H1 (cell line): ENCODE measurements at regions not wholly inside any gene's neighbourhood (a gene's known extent, or its start where the extent isn't known, plus 50 kb on each side); places are given as distances from the start of the nearest gene placed in this dataset.
A peak's percentile ranks its signal among the peaks of the same experiment; 100 is the strongest.

Experiments
- CTCF ChIA-PET: fragments of 300-600 bp; sonication (Branson Sonifier 250); formaldehyde crosslinking; loops from one replicate; lab custom pipeline; 2021; ENCODE audit not compliant: partially characterized antibody; lab: Charles Lee
- POLR2A ChIA-PET: fragments of 300-600 bp; sonication (Branson Sonifier 250); formaldehyde crosslinking; loops from one replicate; lab custom pipeline; 2021; ENCODE audit warnings: inconsistent platforms; ENCODE audit not compliant: partially characterized antibody; lab: Charles Lee
- DNase-seq, 2 experiments: peaks; one replicate each; pipeline versions ENCODE4 v3.0.0 to v3.0.0-alpha.2; 2010 to 2022; ENCODE audit warnings: low spot score in 2 of 2, low read depth in 1 of 2, mixed read lengths in 1 of 2
- FAIRE-seq: peaks from 2 replicates; lab custom pipeline; 2011; peaks lifted over from hg19 to GRCh38; lab: Jason Lieb, UNC
- H2AFZ ChIP-seq: 2 replicates; pipeline ENCODE4 v1.8.1; 2012; ENCODE audit warnings: low read length, inconsistent platforms
- H2AK5ac ChIP-seq: 2 replicates; pipeline ENCODE4 v1.6.1; 2013; ENCODE audit warnings: low read depth, low read length
- H2BK120ac ChIP-seq: replicated peaks from 2 replicates; pipeline ENCODE3; 2013; ENCODE audit warnings: low read depth, low read length, inconsistent platforms
- H2BK12ac ChIP-seq: 2 replicates; pipeline ENCODE4 v1.6.1; 2013; ENCODE audit warnings: low read depth, low read length
- H2BK15ac ChIP-seq: 2 replicates; pipeline ENCODE4 v1.6.1; 2013; ENCODE audit warnings: low read length
- H2BK20ac ChIP-seq: 2 replicates; pipeline ENCODE4 v1.6.1; 2013; ENCODE audit warnings: low read length
- H2BK5ac ChIP-seq: 2 replicates; pipeline ENCODE4 v1.6.1; 2013; ENCODE audit warnings: low read depth, low read length
- H3K14ac ChIP-seq: 2 replicates; pipeline ENCODE4 v1.6.1; 2013; ENCODE audit warnings: inconsistent platforms; ENCODE audit not compliant: insufficient read length
- H3K18ac ChIP-seq: 2 replicates; pipeline ENCODE4 v1.6.1; 2013; ENCODE audit warnings: low read length; ENCODE audit errors: extremely low read depth
- H3K23ac ChIP-seq: 2 replicates; pipeline ENCODE4 v1.6.1; 2013; ENCODE audit warnings: inconsistent platforms; ENCODE audit not compliant: insufficient read length
- H3K23me2 ChIP-seq: 2 replicates; pipeline ENCODE4 v1.6.1; 2013; ENCODE audit warnings: low read depth, low read length
- H3K27ac ChIP-seq: 2 replicates; pipeline ENCODE4 v1.6.1; 2011; ENCODE audit warnings: low read depth, low read length, inconsistent platforms
- H3K27me3 ChIP-seq, 4 experiments: replicated peaks in 1 of 4; 1 replicate in 1 of 4; 2 replicates in 3 of 4; pipeline versions ENCODE4 v1.6.1 to v1.8.1; 2011 to 2013; ENCODE audit warnings: low read length in 3 of 4, mild to moderate bottlenecking in 3 of 4, inconsistent platforms in 2 of 4, mixed read lengths in 2 of 4, moderate library complexity in 1 of 4; ENCODE audit not compliant: control insufficient read depth in 3 of 4, insufficient read depth in 3 of 4; ENCODE audit errors: extremely low read depth in 1 of 4
- H3K36me3 ChIP-seq, 4 experiments: 2 replicates each; pipeline versions ENCODE4 v1.6.1 to v1.8.1; 2011 to 2013; ENCODE audit warnings: mild to moderate bottlenecking in 4 of 4, low read length in 3 of 4, moderate library complexity in 2 of 4, control low read depth in 1 of 4, inconsistent platforms in 1 of 4; ENCODE audit not compliant: insufficient read depth in 4 of 4, control insufficient read depth in 2 of 4
- H3K4ac ChIP-seq: replicated peaks from 2 replicates; pipeline ENCODE3; 2013; ENCODE audit warnings: low read length, low read depth, mixed read lengths, inconsistent platforms; ENCODE audit not compliant: insufficient read length
- H3K4me1 ChIP-seq, 4 experiments: replicated peaks in 1 of 4; 1 replicate in 1 of 4; 2 replicates in 3 of 4; pipeline versions ENCODE4 v1.6.1 to v1.8.1; 2011 to 2013; ENCODE audit warnings: low read length in 3 of 4, inconsistent platforms in 2 of 4, mixed read lengths in 1 of 4; ENCODE audit not compliant: insufficient read depth in 4 of 4, control insufficient read depth in 3 of 4
- H3K4me2 ChIP-seq, 2 experiments: 2 replicates each; pipeline versions ENCODE4 v1.6.1 to v1.8.1; 2011 to 2013; ENCODE audit warnings: low read depth in 2 of 2, low read length in 2 of 2, control low read depth in 1 of 2, inconsistent platforms in 1 of 2, mild to moderate bottlenecking in 1 of 2; ENCODE audit not compliant: insufficient read depth in 1 of 2
- H3K4me3 ChIP-seq, 4 experiments: fragments of 200-600, 300-600 bp in 1 of 4; sonication (generic), shearing (Covaris generic), sonication (Bioruptor Twin) in 1 of 4; 2 replicates each; pipeline versions ENCODE4 v1.5.1 to v1.8.1; 2011 to 2016; ENCODE audit warnings: low read length in 4 of 4, low read depth in 3 of 4, control low read depth in 2 of 4, inconsistent platforms in 2 of 4, mild to moderate bottlenecking in 2 of 4, mixed read lengths in 1 of 4, moderate library complexity in 1 of 4; ENCODE audit not compliant: insufficient read depth in 2 of 4; ENCODE audit errors: extremely low read depth in 1 of 4
- H3K56ac ChIP-seq: replicated peaks from 2 replicates; pipeline ENCODE3; 2013; ENCODE audit warnings: low read depth, mild to moderate bottlenecking, mixed read lengths, low read length, inconsistent platforms; ENCODE audit not compliant: insufficient read length
- H3K79me1 ChIP-seq: 2 replicates; pipeline ENCODE4 v1.6.1; 2013; ENCODE audit warnings: low read depth, low read length, control low read depth
- H3K79me2 ChIP-seq, 2 experiments: 2 replicates each; pipeline versions ENCODE4 v1.6.1 to v1.8.1; 2012 to 2013; ENCODE audit warnings: low read length in 2 of 2, mild to moderate bottlenecking in 2 of 2, inconsistent platforms in 1 of 2; ENCODE audit not compliant: insufficient read depth in 2 of 2, control insufficient read depth in 1 of 2
- H3K9ac ChIP-seq, 4 experiments: replicated peaks in 1 of 4; 1 replicate in 1 of 4; 2 replicates in 3 of 4; pipeline versions ENCODE4 v1.6.1 to v1.8.1; 2011 to 2013; ENCODE audit warnings: low read depth in 3 of 4, low read length in 3 of 4, control low read depth in 2 of 4, mild to moderate bottlenecking in 2 of 4, moderate library complexity in 2 of 4, inconsistent platforms in 1 of 4; ENCODE audit errors: extremely low read depth in 1 of 4
- H3K9me3 ChIP-seq, 2 experiments: 2 replicates each; pipeline versions ENCODE4 v1.6.1 to v1.8.1; 2012 to 2013; ENCODE audit warnings: mild to moderate bottlenecking in 2 of 2, moderate library complexity in 2 of 2, control low read depth in 1 of 2, inconsistent platforms in 1 of 2, low read depth in 1 of 2, low read length in 1 of 2, mixed read lengths in 1 of 2; ENCODE audit not compliant: insufficient read depth in 2 of 2
- H4K20me1 ChIP-seq, 2 experiments: replicated peaks in 1 of 2; 2 replicates each; pipeline versions ENCODE3 to v1.8.1; 2011 to 2013; ENCODE audit warnings: inconsistent platforms in 2 of 2, low read length in 2 of 2, mild to moderate bottlenecking in 1 of 2; ENCODE audit not compliant: insufficient read depth in 2 of 2, control insufficient read depth in 1 of 2
- H4K5ac ChIP-seq: 2 replicates; pipeline ENCODE4 v1.6.1; 2013; ENCODE audit warnings: low read length, low read depth, mixed read lengths, inconsistent platforms; ENCODE audit not compliant: insufficient read length
- H4K8ac ChIP-seq: 2 replicates; pipeline ENCODE4 v1.8.0; 2013; ENCODE audit warnings: mild to moderate bottlenecking, moderate library complexity, low read length, inconsistent platforms; ENCODE audit not compliant: insufficient read depth; ENCODE audit errors: extremely low read depth
- H4K91ac ChIP-seq: replicated peaks from 2 replicates; pipeline ENCODE3; 2013; ENCODE audit warnings: low read length, mixed read lengths, inconsistent platforms; ENCODE audit not compliant: insufficient read length
- JUND ChIP-seq: IDR thresholded peaks from 2 replicates; pipeline ENCODE4 v1.6.1; 2011; ENCODE audit warnings: mild to moderate bottlenecking, improper control_type of control experiment, low read length
- KDM1A ChIP-seq: fragments of 200-600, 300-600 bp; sonication (generic); IDR thresholded peaks from 2 replicates; pipeline ENCODE4 v1.7.1; 2016; ENCODE audit warnings: mild to moderate bottlenecking, low read length, borderline replicate concordance
- POU5F1 ChIP-seq: IDR thresholded peaks from 2 replicates; pipeline ENCODE4 v1.6.1; 2011; ENCODE audit warnings: low read depth, mild to moderate bottlenecking, low read length, moderate library complexity
- RFX5 ChIP-seq: IDR thresholded peaks from 2 replicates; pipeline ENCODE4 v1.6.1; 2011; ENCODE audit warnings: low read depth, low read length, improper control_type of control experiment, borderline replicate concordance
- SP1 ChIP-seq: IDR thresholded peaks from 2 replicates; pipeline ENCODE4 v1.6.1; 2011; ENCODE audit warnings: low read depth, low read length
- TBP ChIP-seq: IDR thresholded peaks from 2 replicates; pipeline ENCODE4 v1.6.1; 2011; ENCODE audit warnings: low read depth, low read length, improper control_type of control experiment
- TEAD4 ChIP-seq: IDR thresholded peaks from 2 replicates; pipeline ENCODE4 v1.6.1; 2012; ENCODE audit warnings: low read depth, low read length, inconsistent platforms, mixed read lengths
- whole genome bisulfite sequencing, 2 experiments: shearing (Covaris generic) in 1 of 2; methylation state at CpG; one replicate each; pipeline versions ENCODE4 v1.1.6 to v1.1.7; 2013 to 2015; ENCODE audit warnings: low lambda C conversion rate in 2 of 2, mixed read lengths in 2 of 2, inconsistent platforms in 1 of 2, low coverage in 1 of 2, missing lambda C conversion rate in 1 of 2; ENCODE audit not compliant: insufficient replicate concordance in 2 of 2, insufficient coverage in 1 of 2, insufficient read length in 1 of 2; ENCODE audit errors: extremely low coverage in 1 of 2, missing lambda C conversion rate in 1 of 2; 5-methylcytosine and 5-hydroxymethylcytosine counted together
- TF ChIP-seq, protein P1 (sequence below), 3 experiments: IDR thresholded peaks; 1 replicate in 2 of 3; 2 replicates in 1 of 3; pipeline versions ENCODE4 v1.5.1 to v1.6.1; 2011; ENCODE audit warnings: low read length in 3 of 3, mild to moderate bottlenecking in 3 of 3, inconsistent platforms in 2 of 3, low read depth in 1 of 3, moderate library complexity in 1 of 3; ENCODE audit not compliant: insufficient read depth in 1 of 3; ENCODE audit errors: control extremely low read depth in 1 of 3

DNA sequence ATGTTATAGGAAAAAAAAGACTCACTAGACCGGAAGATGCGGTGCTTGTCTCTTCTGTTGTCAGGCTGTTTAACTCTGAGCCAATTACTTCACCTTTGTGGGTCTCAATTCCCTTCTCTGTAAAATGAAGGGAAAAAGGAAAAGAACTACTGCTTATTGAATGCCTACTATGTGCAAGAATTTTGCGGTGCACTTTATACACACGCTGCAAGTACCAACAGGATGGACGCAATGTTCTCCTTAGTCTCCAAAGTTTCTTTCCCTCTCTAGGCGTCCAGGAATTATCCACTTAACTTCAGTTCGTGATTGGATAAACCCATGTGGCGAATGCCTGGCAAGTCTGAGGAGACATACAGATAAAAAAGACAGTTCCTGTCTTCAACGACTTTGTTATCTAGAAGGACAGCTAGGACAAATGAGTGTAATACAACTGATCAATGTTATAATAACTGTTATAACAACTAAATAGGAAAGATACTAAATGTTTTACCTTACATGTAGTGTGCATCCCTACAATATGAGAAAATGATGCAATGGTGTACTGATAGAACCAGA, 69.0 kb upstream of the JARID2 start:
- no peaks in the 10 kb centered on the region for H3K23me2 ChIP-seq
- H3K4ac ChIP-seq = no peak overlapping the region
- H2BK120ac ChIP-seq = no peak overlapping the region
- no peak overlapping the region for H3K14ac ChIP-seq
- WGBS, 2 experiments = 91% methylated on average over 9 of the region's 9 CpGs; no CpG with 5 or more reads in 1 of the 2 experiments
- no peak overlapping the region for H3K56ac ChIP-seq
- no peak overlapping the region for H2AK5ac ChIP-seq
- H3K18ac ChIP-seq = no peak overlapping the region; the same call in 1 of the 2 replicates
- no peak overlapping the region for H3K4me2 ChIP-seq
- FAIRE-seq (no peak), DNase-seq (no peak)
- no peak overlapping the region for H4K8ac ChIP-seq
- peaks cover 0 to under 1% (median 0%) of the 10 kb centered on the region in 4 experiments; a peak in 1 of 7 replicates for H3K4me1 ChIP-seq
- no peak overlapping the region for H3K23ac ChIP-seq
- H3K9ac ChIP-seq = no peak overlapping the region
- no peak overlapping the region for H2BK12ac ChIP-seq
- no peaks in the 10 kb centered on the region for H3K79me1 ChIP-seq
- no peaks in the 10 kb centered on the region for H4K20me1 ChIP-seq
- no peak overlapping the region for H2BK5ac ChIP-seq
- H3K36me3 ChIP-seq = no peaks in the 10 kb centered on the region
- no peak overlapping the region for H2BK20ac ChIP-seq
- no peak overlapping the region for H4K5ac ChIP-seq
- POLR2A ChIA-PET = no interaction called here
- no peaks in the 10 kb centered on the region for H3K9me3 ChIP-seq
- no peak overlapping the region for H4K91ac ChIP-seq
- TF ChIP-seq JUND (no peak), SP1 (no peak), TEAD4 (no peak), TBP (no peak), KDM1A (no peak), POU5F1 (no peak), RFX5 (no peak)
- TF ChIP-seq, protein P1, sequence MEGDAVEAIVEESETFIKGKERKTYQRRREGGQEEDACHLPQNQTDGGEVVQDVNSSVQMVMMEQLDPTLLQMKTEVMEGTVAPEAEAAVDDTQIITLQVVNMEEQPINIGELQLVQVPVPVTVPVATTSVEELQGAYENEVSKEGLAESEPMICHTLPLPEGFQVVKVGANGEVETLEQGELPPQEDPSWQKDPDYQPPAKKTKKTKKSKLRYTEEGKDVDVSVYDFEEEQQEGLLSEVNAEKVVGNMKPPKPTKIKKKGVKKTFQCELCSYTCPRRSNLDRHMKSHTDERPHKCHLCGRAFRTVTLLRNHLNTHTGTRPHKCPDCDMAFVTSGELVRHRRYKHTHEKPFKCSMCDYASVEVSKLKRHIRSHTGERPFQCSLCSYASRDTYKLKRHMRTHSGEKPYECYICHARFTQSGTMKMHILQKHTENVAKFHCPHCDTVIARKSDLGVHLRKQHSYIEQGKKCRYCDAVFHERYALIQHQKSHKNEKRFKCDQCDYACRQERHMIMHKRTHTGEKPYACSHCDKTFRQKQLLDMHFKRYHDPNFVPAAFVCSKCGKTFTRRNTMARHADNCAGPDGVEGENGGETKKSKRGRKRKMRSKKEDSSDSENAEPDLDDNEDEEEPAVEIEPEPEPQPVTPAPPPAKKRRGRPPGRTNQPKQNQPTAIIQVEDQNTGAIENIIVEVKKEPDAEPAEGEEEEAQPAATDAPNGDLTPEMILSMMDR (IDR thresholded peaks at IDR 0.05; ENCODE audit: control extremely low read depth in 1 of 3, insufficient read depth in 1 of 3, low read depth in 1 of 3, low read length in 3 of 3) = no peak
- TF ChIP-seq, all 59 proteins: peak for 0
- no peaks in the 10 kb centered on the region for H3K79me2 ChIP-seq
- no peak overlapping the region for H3K27ac ChIP-seq
- H2BK15ac ChIP-seq = peak overlapping the region; percentile 46; the same call in 1 of the 2 replicates
- CTCF ChIA-PET = no interaction called here
- H3K4me3 ChIP-seq = no peak overlapping the region
- H3K27me3 ChIP-seq = no peaks in the 10 kb centered on the region
- no peak overlapping the region for H2AFZ ChIP-seq
